ENCODE measurements at regions not wholly inside any gene's neighbourhood (a gene's known extent, or its start where the extent isn't known, plus 50 kb on each side); places are given as distances from the start of the nearest gene placed in this dataset.
"Not testable (repeated sequence)": the region's sequence is repeated elsewhere in the genome, so short reads cannot be mapped to it uniquely, and the experiment has no call there.

DNA sequence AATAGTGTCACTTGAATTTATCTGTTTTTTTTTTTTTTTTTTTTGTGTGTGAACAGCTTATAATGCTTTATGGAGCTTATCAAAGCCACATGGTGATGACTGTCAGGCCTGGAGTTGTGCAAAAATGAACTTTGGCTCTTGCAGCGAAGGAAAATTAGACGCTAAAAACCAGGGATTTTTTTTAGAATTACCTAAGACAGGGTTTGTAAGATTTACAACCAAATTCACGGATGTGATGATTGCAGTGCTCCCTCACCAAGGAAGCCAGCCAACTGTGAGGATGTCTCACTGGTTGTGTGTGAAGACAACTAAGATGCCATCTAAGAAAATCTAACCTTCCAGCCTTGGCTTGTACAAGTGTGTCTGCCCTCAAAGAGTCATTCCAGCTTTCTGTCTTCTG, 127.1 kb upstream of the SLC4A4 start:
- Mint-ChIP-seq H3K9me3 (no peaks in the 10 kb centered on the region), H3K36me3 (no peaks in the 10 kb centered on the region), H3K4me1 (no peaks in the 10 kb centered on the region), H3K4me3 (no peak overlapping the region), H3K27ac (no peak overlapping the region)
- DNase-seq (ENCODE audit: low spot score in 2 of 2) (no peak), ATAC-seq (no peak)

DNA sequence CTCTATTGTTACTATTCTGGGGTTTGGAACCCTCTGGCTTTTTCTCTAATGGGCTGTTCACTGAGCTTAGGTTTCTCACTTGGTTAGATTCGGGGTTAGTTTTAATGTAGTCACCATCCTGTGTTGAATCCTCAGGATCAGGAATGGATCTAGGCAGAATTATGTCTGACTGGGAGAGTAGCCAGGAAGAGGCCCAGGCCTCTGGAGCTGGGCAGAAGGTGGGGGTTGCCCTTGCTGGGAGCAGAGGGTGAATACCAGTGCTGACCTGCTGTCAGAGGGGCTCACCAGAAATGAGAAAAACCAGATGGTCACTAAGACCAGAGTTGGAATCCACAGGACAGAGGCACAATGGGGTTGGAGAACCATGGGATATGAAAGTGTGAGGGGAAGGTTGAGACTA, 126.6 kb upstream of the SLC4A4 start:
- no peak overlapping the region for H3K4me3 Mint-ChIP-seq
- no peak overlapping the region for H3K27ac Mint-ChIP-seq
- DNase-seq (ENCODE audit: low spot score in 2 of 2) (no peak), ATAC-seq (no peak)
- H3K36me3 Mint-ChIP-seq: no peaks in the 10 kb centered on the region
- no peaks in the 10 kb centered on the region for H3K9me3 Mint-ChIP-seq
- H3K4me1 Mint-ChIP-seq: no peaks in the 10 kb centered on the region

DNA sequence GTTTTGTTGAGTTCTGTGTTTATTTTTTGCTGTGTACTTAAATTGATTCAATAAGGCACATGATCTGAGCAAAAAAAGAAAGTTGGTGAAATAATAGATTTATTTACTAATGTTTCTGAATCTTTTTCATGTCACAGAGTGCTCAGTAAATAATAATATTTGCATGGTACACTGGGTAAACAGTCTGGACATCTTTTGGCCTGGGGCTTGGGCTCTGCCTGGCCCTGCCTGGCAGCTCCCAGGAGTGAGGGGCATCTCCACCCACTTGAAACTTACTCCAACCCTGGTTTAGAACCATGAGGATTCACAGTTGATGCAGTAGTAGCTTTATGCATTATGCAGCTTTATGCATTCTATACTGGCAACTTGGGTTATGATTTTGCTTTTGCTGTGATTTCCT, 124.2 kb upstream of the SLC4A4 start:
- Mint-ChIP-seq H3K9me3 (no peaks in the 10 kb centered on the region), H3K36me3 (no peaks in the 10 kb centered on the region), H3K4me3 (no peak overlapping the region), H3K4me1 (no peaks in the 10 kb centered on the region), H3K27ac (no peak overlapping the region)
- DNase-seq (ENCODE audit: low spot score in 2 of 2) (no peak), ATAC-seq (no peak)

DNA sequence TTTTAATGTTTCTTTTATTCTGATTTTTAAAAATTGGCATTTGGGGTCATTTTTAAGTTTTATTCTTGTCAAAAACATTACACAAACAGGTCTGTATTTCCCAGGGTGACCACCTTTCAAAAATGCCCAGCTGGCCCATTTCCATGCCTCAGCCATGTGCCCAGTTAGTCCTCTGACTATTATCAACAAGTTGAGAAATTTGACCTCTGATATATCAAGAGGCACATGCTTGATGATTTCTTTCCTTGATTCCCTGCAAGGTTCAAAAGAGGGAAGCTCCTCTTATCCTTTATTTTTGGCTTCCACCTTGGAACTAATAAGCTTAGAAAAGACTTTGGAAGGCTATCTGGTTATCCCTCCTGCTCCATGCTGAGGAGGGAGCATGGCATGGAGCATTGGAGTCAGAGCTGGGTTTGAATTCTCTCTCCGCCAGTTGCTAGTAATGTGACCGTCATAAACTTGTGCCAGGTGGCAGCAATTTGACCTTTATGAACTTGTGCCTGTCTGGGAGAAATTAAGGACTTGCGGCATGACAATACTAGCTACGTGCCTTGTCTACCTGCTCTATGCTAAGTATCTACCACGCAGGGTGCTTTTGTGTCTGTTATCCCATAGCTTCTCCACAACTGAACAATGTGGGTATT, 122.4 kb upstream of the SLC4A4 start:
- Mint-ChIP-seq H3K27ac (no peak overlapping the region), H3K36me3 (no peaks in the 10 kb centered on the region), H3K4me1 (no peaks in the 10 kb centered on the region), H3K4me3 (no peak overlapping the region), H3K9me3 (no peaks in the 10 kb centered on the region)
- no peak for ATAC-seq
- DNase-seq (ENCODE audit: low spot score in 2 of 2): no peak

DNA sequence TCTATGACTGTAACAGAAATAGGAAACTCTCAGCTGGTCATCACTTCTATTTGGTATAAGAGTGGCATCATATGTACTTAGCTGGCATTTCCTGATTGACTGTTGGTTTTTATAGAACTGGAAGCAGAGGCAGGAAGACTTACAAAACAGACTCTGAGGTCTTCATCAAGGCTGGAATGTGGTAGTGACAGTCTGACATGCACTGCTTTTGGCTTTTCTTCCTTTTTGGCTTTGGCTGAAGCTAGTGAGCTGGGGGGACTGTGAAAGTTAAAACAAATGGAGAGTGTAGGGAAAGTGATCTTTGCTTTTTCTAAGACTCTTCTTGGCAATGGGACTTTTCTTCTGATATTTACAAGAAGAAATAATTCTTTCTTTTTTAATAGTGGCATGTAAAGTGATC, 121.1 kb upstream of the SLC4A4 start:
- no peaks in the 10 kb centered on the region for H3K4me1 Mint-ChIP-seq
- H3K27ac Mint-ChIP-seq: peak overlapping the region; percentile 53
- H3K9me3 Mint-ChIP-seq: no peaks in the 10 kb centered on the region
- no peak overlapping the region for H3K4me3 Mint-ChIP-seq
- ATAC-seq (no peak), DNase-seq (ENCODE audit: low spot score in 2 of 2) (no peak)
- H3K36me3 Mint-ChIP-seq: no peaks in the 10 kb centered on the region

DNA sequence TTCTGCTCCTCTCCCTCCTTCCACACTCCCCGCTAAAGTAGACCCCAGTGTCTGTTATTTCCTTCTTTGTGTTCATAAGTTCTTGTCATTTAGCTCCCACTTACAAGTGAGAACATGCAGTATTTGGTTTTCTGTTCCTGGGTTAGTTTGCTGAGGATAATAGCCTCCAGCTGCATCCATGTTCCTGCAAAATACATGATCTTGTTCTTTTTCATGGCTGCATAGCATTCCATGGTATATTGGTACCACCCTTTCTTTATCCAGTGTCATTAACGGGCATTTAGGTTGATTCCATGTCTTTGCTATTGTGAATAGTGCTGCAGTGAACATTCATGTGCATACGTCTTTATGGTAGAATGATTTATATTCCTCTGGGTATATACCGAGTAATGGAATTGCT, 118.0 kb upstream of the SLC4A4 start:
- not testable (repeated sequence) for H3K9me3 Mint-ChIP-seq; H3K36me3 Mint-ChIP-seq; ATAC-seq; H3K4me3 Mint-ChIP-seq; DNase-seq (ENCODE audit: low spot score in 2 of 2); H3K4me1 Mint-ChIP-seq; H3K27ac Mint-ChIP-seq

DNA sequence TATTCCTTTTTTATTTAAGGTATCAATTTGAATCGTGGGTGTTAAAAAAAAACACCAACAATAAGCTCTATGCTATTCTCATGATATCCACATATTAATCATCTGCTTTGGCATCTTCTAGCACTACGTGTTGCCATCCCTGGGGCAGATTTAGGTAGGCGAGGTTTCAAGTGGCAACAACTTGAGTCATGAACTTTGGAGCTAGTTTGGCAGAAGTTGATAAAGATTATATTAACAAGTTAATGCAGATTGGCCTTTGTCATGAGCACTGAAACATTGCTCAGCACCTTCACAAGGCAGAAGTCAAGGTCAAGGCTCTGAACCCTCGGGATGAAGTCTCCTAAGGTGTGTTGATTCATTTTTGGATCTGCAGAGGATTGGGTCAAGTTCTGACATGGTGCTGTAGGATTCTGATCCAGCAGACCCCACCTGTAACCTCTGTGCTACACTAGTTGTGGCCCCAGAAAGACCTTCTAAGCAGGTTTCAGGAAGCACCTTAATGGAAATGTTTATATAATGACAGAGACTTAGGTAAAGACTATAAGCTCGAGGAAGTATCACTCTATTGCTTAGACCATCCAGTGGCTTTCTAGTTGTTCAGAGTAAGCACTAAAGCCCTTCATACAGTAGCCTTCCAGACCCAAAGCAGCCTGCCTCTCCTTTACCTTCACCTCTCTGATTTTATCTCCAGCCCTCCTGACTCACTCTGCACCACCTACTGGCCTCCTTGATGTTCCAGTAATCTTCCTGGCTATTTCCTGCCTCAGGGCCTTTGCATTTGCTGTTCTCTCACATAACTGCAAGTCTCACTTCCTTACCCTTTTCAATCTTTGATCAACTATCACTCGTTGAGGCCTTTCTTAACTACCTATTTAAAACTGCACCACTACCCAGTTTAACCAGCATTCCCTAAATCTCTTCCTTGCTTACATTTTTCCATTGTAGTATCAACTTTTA, 117.0 kb upstream of the SLC4A4 start:
- no peaks in the 10 kb centered on the region for H3K9me3 Mint-ChIP-seq
- H3K4me3 Mint-ChIP-seq: no peak overlapping the region
- H3K4me1 Mint-ChIP-seq: no peaks in the 10 kb centered on the region
- DNase-seq (ENCODE audit: low spot score in 2 of 2) (no peak), ATAC-seq (no peak)
- H3K27ac Mint-ChIP-seq: no peak overlapping the region
- H3K36me3 Mint-ChIP-seq: no peaks in the 10 kb centered on the region

DNA sequence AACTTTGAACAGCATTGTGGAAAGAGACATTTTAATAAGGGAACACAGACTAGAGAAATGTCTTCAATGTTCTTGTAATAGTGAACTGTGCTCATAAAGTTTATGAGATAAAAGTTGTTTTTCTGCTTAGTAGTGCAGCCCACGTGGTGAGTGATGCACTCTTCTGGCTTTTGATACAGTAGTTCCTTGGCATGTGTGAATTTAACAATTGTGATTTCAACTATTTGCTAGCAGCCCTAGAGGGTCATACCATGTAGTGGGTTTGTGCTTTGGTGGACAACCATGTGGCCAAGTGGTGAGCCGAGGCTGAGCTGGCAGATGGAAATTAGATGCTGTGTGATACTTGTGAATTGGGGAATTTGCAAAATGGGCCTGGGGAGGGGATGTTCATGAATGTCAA, 116.2 kb upstream of the SLC4A4 start:
- DNase-seq (ENCODE audit: low spot score in 2 of 2): no peak
- H3K36me3 Mint-ChIP-seq: no peaks in the 10 kb centered on the region
- no peak overlapping the region for H3K27ac Mint-ChIP-seq
- no peak for ATAC-seq
- H3K4me3 Mint-ChIP-seq: no peak overlapping the region
- H3K9me3 Mint-ChIP-seq: no peaks in the 10 kb centered on the region
- H3K4me1 Mint-ChIP-seq: no peaks in the 10 kb centered on the region

DNA sequence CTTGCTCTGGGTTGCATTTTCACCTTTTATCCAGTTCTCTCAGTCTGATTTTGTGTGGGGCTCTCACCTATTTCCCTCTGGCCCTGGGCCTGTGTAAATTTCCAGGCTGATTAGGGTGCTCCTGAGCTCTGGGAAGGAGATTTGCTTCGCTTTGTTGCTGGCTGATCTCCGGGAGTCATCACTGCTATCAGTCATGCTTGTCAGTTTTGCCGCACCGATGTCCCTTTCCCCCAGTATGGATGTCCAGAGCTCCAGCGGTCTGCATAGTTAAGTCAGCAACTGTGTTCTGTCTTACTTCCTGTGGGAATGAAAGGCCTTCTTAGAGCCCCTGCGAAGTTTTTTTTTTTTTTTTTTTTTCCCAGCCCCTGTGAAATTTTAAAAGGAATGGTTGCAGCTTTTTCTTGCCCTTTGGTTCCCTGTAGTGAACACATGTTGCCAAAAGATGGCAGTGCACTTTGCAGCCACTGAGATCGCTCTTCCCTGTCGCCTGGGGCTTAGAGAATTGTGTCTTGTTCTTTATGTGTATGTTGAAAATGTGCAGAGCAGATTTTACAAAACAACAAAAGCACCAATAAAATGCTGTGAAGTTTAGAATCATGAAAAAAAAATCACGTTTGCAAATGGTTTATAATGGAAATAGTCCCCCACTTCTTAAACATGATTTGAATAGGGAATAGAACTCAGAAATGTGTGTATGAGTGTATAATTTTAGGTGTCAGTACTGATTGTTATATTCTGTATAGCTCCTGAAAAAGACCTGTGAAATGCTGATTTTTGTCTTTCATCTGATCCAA, 109.1 kb upstream of the SLC4A4 start:
- no peaks in the 10 kb centered on the region for H3K4me1 Mint-ChIP-seq
- no peak overlapping the region for H3K27ac Mint-ChIP-seq
- DNase-seq (ENCODE audit: low spot score in 2 of 2) (no peak), ATAC-seq (no peak)
- H3K4me3 Mint-ChIP-seq: no peak overlapping the region
- no peaks in the 10 kb centered on the region for H3K9me3 Mint-ChIP-seq
- no peaks in the 10 kb centered on the region for H3K36me3 Mint-ChIP-seq

DNA sequence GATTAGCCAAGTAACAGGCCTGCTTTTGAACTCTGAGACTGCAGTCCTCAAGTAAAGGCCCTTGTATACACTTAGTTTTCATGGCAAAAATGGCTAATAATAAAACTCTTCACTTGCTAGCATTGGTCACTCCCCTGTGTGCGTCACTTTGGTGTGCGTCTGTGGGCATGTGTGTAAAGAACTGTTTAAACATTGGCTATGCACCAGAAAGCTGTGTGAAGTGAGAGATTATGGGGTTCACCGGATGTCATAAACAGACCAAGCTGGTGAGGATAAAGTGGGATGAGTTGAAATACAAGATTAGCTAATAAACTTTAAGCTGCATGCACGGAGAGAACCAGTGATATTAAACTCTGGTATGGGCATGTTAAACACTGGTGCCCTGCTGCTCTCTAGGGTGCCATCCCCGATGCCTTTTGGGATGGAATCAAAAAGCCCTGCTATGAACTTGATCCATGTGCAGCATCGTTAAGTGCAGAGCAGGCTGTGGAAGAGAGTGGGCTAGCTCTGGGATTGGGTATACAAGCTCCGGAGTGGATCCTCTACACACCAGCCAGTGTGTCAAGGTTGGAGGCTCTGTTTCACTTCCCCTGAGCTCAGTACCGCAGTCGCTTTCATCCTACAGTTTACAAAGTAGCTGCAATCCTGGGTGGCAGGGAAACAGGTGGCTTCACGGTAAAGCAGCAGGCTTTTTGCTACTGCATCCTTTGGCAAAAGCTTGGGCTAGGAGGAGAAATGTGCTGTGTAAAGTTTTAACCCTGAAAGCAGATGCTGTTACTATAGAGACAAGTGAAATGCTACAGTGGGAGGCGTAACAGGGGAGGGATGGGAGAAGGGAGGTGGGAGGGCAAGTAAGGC, 108.3 kb upstream of the SLC4A4 start:
- no peaks in the 10 kb centered on the region for H3K9me3 Mint-ChIP-seq
- DNase-seq (ENCODE audit: low spot score in 2 of 2) (no peak), ATAC-seq (no peak)
- H3K36me3 Mint-ChIP-seq: no peaks in the 10 kb centered on the region
- no peak overlapping the region for H3K4me3 Mint-ChIP-seq
- no peak overlapping the region for H3K27ac Mint-ChIP-seq
- no peaks in the 10 kb centered on the region for H3K4me1 Mint-ChIP-seq

DNA sequence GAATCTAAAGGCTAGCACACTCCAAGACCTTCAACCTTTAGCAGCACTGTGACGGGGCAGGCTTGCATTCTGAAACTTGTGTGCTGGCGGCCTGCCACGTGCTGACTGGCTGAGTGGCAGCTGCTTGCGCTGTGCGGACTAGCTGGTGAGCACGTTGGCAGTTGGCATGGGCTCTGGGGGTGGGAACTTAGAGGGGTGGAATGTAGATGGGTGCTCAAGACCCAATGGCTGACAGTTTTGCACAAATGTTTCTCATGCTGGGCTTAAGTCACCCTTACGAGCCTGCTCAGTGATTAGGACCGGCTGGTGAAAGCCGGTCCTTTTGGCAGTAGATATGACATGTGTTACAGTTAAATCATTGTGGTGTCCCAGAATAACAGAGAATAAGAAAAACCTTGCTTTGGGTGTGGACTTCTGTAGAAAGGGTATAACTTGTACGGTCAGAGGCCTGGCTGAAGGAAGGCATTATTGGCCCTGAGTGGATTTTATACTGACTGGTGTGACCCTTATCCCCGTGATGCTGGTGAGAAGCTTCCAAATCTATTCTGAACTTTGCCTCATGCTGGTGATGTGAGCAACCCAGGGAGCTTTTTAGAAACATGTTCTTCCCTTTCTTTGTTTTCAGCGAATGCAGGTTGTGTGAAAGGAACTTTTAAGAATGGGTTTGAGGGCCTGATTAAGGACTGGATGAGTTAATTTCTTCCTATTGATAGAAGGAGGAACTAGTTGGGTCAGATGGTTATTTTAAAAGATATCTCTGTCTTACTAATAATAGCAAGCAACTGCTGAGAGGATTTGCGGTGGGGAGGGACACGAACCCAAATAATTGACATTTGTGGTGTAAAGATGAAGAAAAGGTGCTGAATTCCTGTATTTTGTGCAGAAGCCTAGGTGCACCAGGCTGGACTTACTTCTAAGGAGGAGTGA, 107.4 kb upstream of the SLC4A4 start:
- H3K27ac Mint-ChIP-seq: no peak overlapping the region
- DNase-seq (ENCODE audit: low spot score in 2 of 2) (no peak), ATAC-seq (no peak)
- no peaks in the 10 kb centered on the region for H3K9me3 Mint-ChIP-seq
- no peaks in the 10 kb centered on the region for H3K4me1 Mint-ChIP-seq
- H3K4me3 Mint-ChIP-seq: no peak overlapping the region
- no peaks in the 10 kb centered on the region for H3K36me3 Mint-ChIP-seq

DNA sequence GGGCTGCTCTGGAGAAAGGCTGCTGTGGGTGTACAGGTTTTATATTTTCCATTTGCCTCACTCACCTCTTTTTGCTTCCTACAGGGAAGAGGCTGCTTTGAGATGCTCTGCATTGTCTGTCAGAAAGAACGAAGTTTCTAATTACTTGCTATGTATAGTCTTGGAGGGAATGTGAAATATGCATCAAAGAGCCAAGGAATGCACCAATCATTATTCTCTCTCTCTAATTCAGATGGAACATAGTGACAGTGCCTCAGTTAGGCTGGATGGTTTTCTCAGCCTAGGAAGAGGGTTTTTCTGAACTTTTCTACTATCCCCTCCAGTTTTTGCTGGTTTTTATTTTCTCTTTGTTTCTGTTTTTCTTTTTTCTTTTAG, 106.8 kb upstream of the SLC4A4 start:
- Mint-ChIP-seq H3K36me3 (no peaks in the 10 kb centered on the region), H3K4me3 (no peak overlapping the region), H3K9me3 (no peaks in the 10 kb centered on the region), H3K4me1 (no peaks in the 10 kb centered on the region), H3K27ac (no peak overlapping the region)
- ATAC-seq: no peak
- no peak for DNase-seq (ENCODE audit: low spot score in 2 of 2)

DNA sequence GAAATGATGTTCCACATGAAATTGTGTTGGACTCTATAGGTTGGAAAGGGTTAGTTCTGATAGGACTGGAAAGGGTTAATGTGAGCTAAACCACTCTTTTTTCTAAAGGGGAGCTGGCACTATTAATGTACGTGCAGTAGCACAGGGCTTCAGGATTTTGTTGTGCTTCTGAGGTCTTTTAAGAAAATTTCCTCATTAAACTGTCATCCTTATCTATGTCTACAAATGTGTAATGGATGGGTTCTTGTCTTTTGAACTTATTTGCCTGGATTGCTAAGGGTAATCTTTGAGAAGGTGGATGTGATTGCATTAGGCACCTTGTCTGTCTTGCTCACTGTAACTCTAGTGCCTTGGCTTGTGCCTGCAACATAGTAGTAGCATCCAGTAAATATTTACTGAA, 106.0 kb upstream of the SLC4A4 start:
- Mint-ChIP-seq H3K27ac (no peak overlapping the region), H3K4me1 (no peaks in the 10 kb centered on the region), H3K4me3 (no peak overlapping the region), H3K9me3 (no peaks in the 10 kb centered on the region), H3K36me3 (no peaks in the 10 kb centered on the region)
- ATAC-seq (no peak), DNase-seq (ENCODE audit: low spot score in 2 of 2) (no peak)

Measured in stimulated activated effector memory CD8-positive, alpha-beta T cell treated with anti-CD3 and anti-CD28 coated beads, Interleukin-12 subunit alpha, Interleukin-12 subunit beta, amount 100 ng/mL, for 72 hours (primary cell).